ES-I3 (cell line): ENCODE measurements at regions not wholly inside any gene's neighbourhood (a gene's known extent, or its start where the extent isn't known, plus 50 kb on each side); places are given as distances from the start of the nearest gene placed in this dataset.
"Not testable (repeated sequence)": the region's sequence is repeated elsewhere in the genome, so short reads cannot be mapped to it uniquely, and the experiment has no call there.

Experiments used
- H3K36me3 ChIP-seq: 2 replicates; pipeline ENCODE4 v1.6.1; 2013; ENCODE audit warnings: mild to moderate bottlenecking, low read length, control low read depth, moderate library complexity; ENCODE audit not compliant: insufficient read depth
- H3K4me1 ChIP-seq: 2 replicates; pipeline ENCODE4 v1.6.1; 2013; ENCODE audit warnings: mild to moderate bottlenecking, control low read depth, low read length; ENCODE audit not compliant: insufficient read depth
- H3K9ac ChIP-seq: 2 replicates; pipeline ENCODE4 v1.6.1; 2013; ENCODE audit warnings: low read depth, mild to moderate bottlenecking, low read length, moderate library complexity
- H3K9me3 ChIP-seq: 2 replicates; pipeline ENCODE4 v1.6.1; 2013; ENCODE audit warnings: mild to moderate bottlenecking, low read length, moderate library complexity; ENCODE audit not compliant: control insufficient read depth, insufficient read depth

GRCh38 chr17:13162361-13162760 lies 144.5 kb upstream of the ELAC2 start:
- Histone ChIP-seq H3K36me3 (no peaks in the 10 kb centered on the region), H3K4me1 (no peaks in the 10 kb centered on the region), H3K9me3 (no peaks in the 10 kb centered on the region), H3K9ac (no peak overlapping the region)

GRCh38 chr17:13160790-13161189 lies 143.0 kb upstream of the ELAC2 start:
- Histone ChIP-seq H3K36me3 (no peaks in the 10 kb centered on the region), H3K9ac (no peak overlapping the region), H3K4me1 (no peaks in the 10 kb centered on the region), H3K9me3 (no peaks in the 10 kb centered on the region)

- Histone ChIP-seq H3K9ac (no peak overlapping the region), H3K9me3 (no peaks in the 10 kb centered on the region), H3K36me3 (no peaks in the 10 kb centered on the region), H3K4me1 (no peaks in the 10 kb centered on the region)
Measured at GRCh38 chr17:13160296-13160695, 142.5 kb upstream of the ELAC2 start.

GRCh38 chr17:13158494-13159240 lies 140.8 kb upstream of the ELAC2 start:
- H3K9ac ChIP-seq: no peak overlapping the region

GRCh38 chr17:13157656-13158055 lies 139.8 kb upstream of the ELAC2 start:
- Histone ChIP-seq H3K4me1 (no peaks in the 10 kb centered on the region), H3K9me3 (no peaks in the 10 kb centered on the region), H3K36me3 (no peaks in the 10 kb centered on the region), H3K9ac (no peak overlapping the region)

More at GRCh38 chr17:13158494-13159240, 140.8 kb upstream of the ELAC2 start:
- H3K9me3 ChIP-seq: no peaks in the 10 kb centered on the region
- H3K36me3 ChIP-seq: no peaks in the 10 kb centered on the region
- H3K4me1 ChIP-seq: no peaks in the 10 kb centered on the region

- Histone ChIP-seq H3K36me3 (no peaks in the 10 kb centered on the region), H3K4me1 (no peaks in the 10 kb centered on the region), H3K9ac (no peak overlapping the region), H3K9me3 (no peaks in the 10 kb centered on the region)
Measured at GRCh38 chr17:13154930-13155329, 137.1 kb upstream of the ELAC2 start.

GRCh38 chr17:13154398-13154797 lies 136.6 kb upstream of the ELAC2 start:
- Histone ChIP-seq H3K36me3 (no peaks in the 10 kb centered on the region), H3K9me3 (no peaks in the 10 kb centered on the region), H3K4me1 (no peaks in the 10 kb centered on the region)

GRCh38 chr17:13153036-13153435 lies 135.2 kb upstream of the ELAC2 start:
- Histone ChIP-seq H3K9ac (no peak overlapping the region), H3K36me3 (no peaks in the 10 kb centered on the region), H3K9me3 (no peaks in the 10 kb centered on the region), H3K4me1 (no peaks in the 10 kb centered on the region)

More at GRCh38 chr17:13154398-13154797, 136.6 kb upstream of the ELAC2 start:
- no peak overlapping the region for H3K9ac ChIP-seq

GRCh38 chr17:13152501-13152900 lies 134.7 kb upstream of the ELAC2 start:
- H3K36me3 ChIP-seq: no peaks in the 10 kb centered on the region
- no peaks in the 10 kb centered on the region for H3K9me3 ChIP-seq
- H3K4me1 ChIP-seq: no peaks in the 10 kb centered on the region
- H3K9ac ChIP-seq: no peak overlapping the region

GRCh38 chr17:13150738-13151137 lies 132.9 kb upstream of the ELAC2 start:
- not testable (repeated sequence) for H3K36me3 ChIP-seq, H3K9me3 ChIP-seq, H3K9ac ChIP-seq, H3K4me1 ChIP-seq

GRCh38 chr17:13143001-13143400 lies 125.2 kb upstream of the ELAC2 start:
- Histone ChIP-seq H3K36me3 (no peaks in the 10 kb centered on the region), H3K9me3 (0 out of 2 replicates have a peak, but pooled peaks cover 5% of the 10 kb centered on the region), H3K9ac (no peak overlapping the region), H3K4me1 (peaks cover 16% of the 10 kb centered on the region)

GRCh38 chr17:13140750-13141149 lies 122.9 kb upstream of the ELAC2 start:
- H3K4me1 ChIP-seq: peaks cover 16% of the 10 kb centered on the region
- H3K36me3 ChIP-seq: no peaks in the 10 kb centered on the region
- H3K9ac ChIP-seq: no peak overlapping the region
- H3K9me3 ChIP-seq: 0 out of 2 replicates have a peak, but pooled peaks cover 7% of the 10 kb centered on the region

GRCh38 chr17:13135506-13135905 lies 117.7 kb upstream of the ELAC2 start:
- Histone ChIP-seq H3K36me3 (no peaks in the 10 kb centered on the region), H3K9me3 (0 out of 2 replicates have a peak, but pooled peaks cover 5% of the 10 kb centered on the region), H3K9ac (no peak overlapping the region), H3K4me1 (peaks cover 3% of the 10 kb centered on the region; the same call in 1 of the 2 replicates)

- no peak overlapping the region for H3K9ac ChIP-seq
- H3K9me3 ChIP-seq: 0 out of 2 replicates have a peak, but pooled peaks cover 2% of the 10 kb centered on the region
- no peaks in the 10 kb centered on the region for H3K4me1 ChIP-seq
- no peaks in the 10 kb centered on the region for H3K36me3 ChIP-seq
Measured at GRCh38 chr17:13134076-13134475, 116.2 kb upstream of the ELAC2 start.

GRCh38 chr17:13131225-13131624 lies 113.4 kb upstream of the ELAC2 start:
- Histone ChIP-seq H3K9ac (no peak overlapping the region), H3K36me3 (no peaks in the 10 kb centered on the region), H3K9me3 (no peaks in the 10 kb centered on the region), H3K4me1 (no peaks in the 10 kb centered on the region)
